ENCODE measurements at regions not wholly inside any gene's neighbourhood (a gene's known extent, or its start where the extent isn't known, plus 50 kb on each side); places are given as distances from the start of the nearest gene placed in this dataset.

DNA sequence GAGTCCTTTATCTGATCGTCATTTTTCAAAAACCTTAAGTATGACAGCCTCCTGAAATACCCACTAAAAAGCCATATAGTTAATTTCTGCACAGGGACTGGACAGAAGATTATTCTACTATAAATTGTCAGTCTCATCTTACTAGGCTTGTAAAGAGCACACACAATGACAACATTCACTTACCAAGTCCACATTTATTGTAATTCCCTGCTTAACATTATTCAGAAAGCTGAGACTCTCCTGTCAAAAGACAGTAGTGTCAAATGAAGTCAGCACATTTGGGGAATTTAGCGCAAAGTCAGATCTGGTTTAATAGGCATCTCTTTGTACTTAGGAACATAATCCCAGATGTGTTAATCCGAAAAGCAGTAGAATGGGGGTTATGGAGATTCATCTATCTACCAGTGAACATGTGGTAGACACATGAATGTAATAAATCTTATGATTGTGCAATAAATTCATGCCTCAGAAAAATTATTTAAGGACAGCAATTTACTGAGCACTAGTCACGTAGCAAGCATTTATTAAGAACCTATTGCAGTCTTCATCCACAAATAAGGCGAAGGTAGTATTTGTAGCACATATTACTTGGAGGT lies 224.6 kb upstream of the GPC6 start:
- DNase-seq (ENCODE audit: low spot score), result no peak
- in situ Hi-C loops (cut with MboI; ENCODE audit: low pct_unique_long_range_greater_than_20kb, low sequenced_read_pairs, unreplicated experiment), result no loop called here
- no peak for TF ChIP-seq CTCF (IDR thresholded peaks at IDR 0.05; ENCODE audit: extremely low read depth, insufficient read depth, missing control alignments)

DNA sequence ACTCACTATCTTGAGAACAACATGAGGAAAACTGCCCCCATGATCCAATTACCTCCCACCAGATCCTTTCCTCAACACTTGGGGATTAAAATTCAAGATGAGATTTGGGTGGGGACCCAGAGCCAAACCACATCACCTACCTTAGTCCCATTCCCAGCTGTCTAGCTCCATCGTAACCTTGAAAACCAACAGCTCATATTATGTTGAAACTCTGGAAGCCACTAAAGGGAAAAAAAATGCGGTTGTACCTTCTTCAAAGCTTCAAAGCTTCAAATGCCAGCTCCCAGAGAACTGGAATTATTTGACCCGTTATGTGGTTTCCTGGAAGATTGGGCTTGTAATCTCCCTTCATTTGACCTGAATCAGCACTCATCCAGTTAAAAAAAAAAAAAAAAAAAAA lies 223.1 kb upstream of the GPC6 start:
- in situ Hi-C loops (cut with MboI; ENCODE audit: low pct_unique_long_range_greater_than_20kb, low sequenced_read_pairs, unreplicated experiment), result no loop called here
- no peak for TF ChIP-seq CTCF (IDR thresholded peaks at IDR 0.05; ENCODE audit: extremely low read depth, insufficient read depth, missing control alignments)
- no peak for DNase-seq (ENCODE audit: low spot score)

- TF ChIP-seq CTCF (IDR thresholded peaks at IDR 0.05; ENCODE audit: extremely low read depth, insufficient read depth, missing control alignments), result no peak
- in situ Hi-C loops (cut with MboI; ENCODE audit: low pct_unique_long_range_greater_than_20kb, low sequenced_read_pairs, unreplicated experiment), result no loop called here
- DNase-seq (ENCODE audit: low spot score), result no peak
These were observed 221.7 kb upstream of the GPC6 start for GRCh38 chr13:93004919-93005318.

GRCh38 chr13:93007928-93008327 lies 218.7 kb upstream of the GPC6 start:
- in situ Hi-C loops (cut with MboI; ENCODE audit: low pct_unique_long_range_greater_than_20kb, low sequenced_read_pairs, unreplicated experiment), result no loop called here
- no peak for DNase-seq (ENCODE audit: low spot score)
- no peak for TF ChIP-seq CTCF (IDR thresholded peaks at IDR 0.05; ENCODE audit: extremely low read depth, insufficient read depth, missing control alignments)

DNA sequence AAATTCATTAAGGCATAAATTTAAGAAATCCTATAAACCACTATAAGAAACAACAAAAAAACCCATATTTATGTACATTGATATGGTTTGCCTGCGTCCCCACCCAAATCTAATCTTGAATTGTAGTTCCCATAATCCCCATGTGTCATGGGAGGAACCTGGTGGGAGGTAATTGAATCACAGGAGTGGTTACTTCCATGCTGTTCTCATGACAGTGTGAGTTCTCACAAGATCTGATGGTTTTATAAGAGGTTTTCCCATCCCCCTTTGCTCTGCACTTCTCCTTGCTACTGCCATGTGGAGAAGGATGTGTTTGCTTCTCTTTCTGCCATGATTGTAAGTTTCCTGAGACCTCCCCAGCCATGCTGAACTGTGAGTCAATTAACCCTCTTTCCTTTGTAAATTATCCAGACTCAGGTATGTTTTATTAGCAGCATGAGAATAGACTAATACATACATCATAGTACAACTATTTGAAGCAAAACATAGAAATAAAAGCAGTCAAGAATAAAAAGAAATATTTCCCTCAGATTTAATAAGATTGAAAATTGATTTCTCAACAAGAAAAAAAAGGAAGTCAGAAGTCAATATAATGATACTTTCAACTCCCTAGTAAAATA lies 209.0 kb upstream of the GPC6 start:
- in situ Hi-C loops (cut with MboI; ENCODE audit: low pct_unique_long_range_greater_than_20kb, low sequenced_read_pairs, unreplicated experiment), result no loop called here
- DNase-seq (ENCODE audit: low spot score), result no peak
- no peak for TF ChIP-seq CTCF (IDR thresholded peaks at IDR 0.05; ENCODE audit: extremely low read depth, insufficient read depth, missing control alignments)

DNA sequence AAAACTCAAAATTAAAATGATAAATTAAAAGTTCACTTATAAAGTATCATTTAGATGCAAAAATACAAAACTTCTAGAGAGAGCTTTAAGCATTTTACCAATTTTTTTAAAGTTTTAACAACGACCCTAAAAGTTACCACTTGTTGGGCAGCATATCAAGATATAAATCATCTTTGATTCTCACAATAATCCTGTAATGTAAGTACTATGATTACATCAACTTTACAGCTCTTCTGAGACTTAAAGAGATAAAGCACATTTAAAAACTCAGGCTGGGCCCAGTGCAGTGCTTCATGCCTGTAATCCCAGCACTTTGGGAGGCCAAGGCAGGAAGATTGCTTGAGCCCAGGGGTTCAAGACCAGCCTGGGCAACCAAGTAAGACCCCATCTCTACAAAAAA lies 202.7 kb upstream of the GPC6 start:
- in situ Hi-C loops (cut with MboI; ENCODE audit: low pct_unique_long_range_greater_than_20kb, low sequenced_read_pairs, unreplicated experiment), result no loop called here
- no peak for TF ChIP-seq CTCF (IDR thresholded peaks at IDR 0.05; ENCODE audit: extremely low read depth, insufficient read depth, missing control alignments)
- no peak for DNase-seq (ENCODE audit: low spot score)
